IMR-90 (cell line): ENCODE measurements at regions not wholly inside any gene's neighbourhood (a gene's known extent, or its start where the extent isn't known, plus 50 kb on each side); places are given as distances from the start of the nearest gene placed in this dataset.
A peak's percentile ranks its signal among the peaks of the same experiment; 100 is the strongest.

Experiments
- ATAC-seq: fragments of 200-7000 bp; cut with Tn5 transposase; 2 replicates; pipeline ENCODE4 v1.9.1; 2020; ENCODE audit warnings: low read depth, mild to moderate bottlenecking, moderate library complexity
- BruUV-seq: library from RNA; stranded (reverse); fragments of 400-500 nt; replicated peaks from 2 replicates; lab custom pipeline; 2021; lab: Mats Ljungman, UMichigan
- CTCF ChIA-PET: fragments of 300-600 bp; formaldehyde crosslinking; extraction: SDS; loops from one replicate; lab custom pipeline; 2021; ENCODE audit warnings: antibody characterized with exemption; lab: Yijun Ruan, JAX
- POLR2A ChIA-PET: fragments of 300-600 bp; sonication (Branson Sonifier 250); formaldehyde crosslinking; loops from one replicate; lab custom pipeline; 2022; ENCODE audit warnings: antibody characterized with exemption; ENCODE audit not compliant: unreplicated experiment; lab: Charles Lee
- DNase-seq: peaks from one replicate; pipeline ENCODE4 v3.0.0; 2013
- H2AFZ ChIP-seq: replicated peaks from 2 replicates; pipeline ENCODE3; 2013; ENCODE audit warnings: low read length, mild to moderate bottlenecking; ENCODE audit not compliant: poor library complexity
- H2AK5ac ChIP-seq: 2 replicates; pipeline ENCODE4 v1.6.1; 2013; ENCODE audit warnings: low read depth, low read length, inconsistent platforms
- H2AK9ac ChIP-seq: replicated peaks from 2 replicates; pipeline ENCODE3; 2013; ENCODE audit warnings: mild to moderate bottlenecking, low read depth, low read length, moderate library complexity; ENCODE audit not compliant: poor library complexity
- H2BK120ac ChIP-seq: 2 replicates; pipeline ENCODE4 v1.6.1; 2013; ENCODE audit warnings: low read depth, low read length, inconsistent platforms
- H2BK15ac ChIP-seq: 3 replicates; pipeline ENCODE4 v1.6.1; 2013; ENCODE audit warnings: low read depth, low read length, inconsistent platforms
- H2BK20ac ChIP-seq: 2 replicates; pipeline ENCODE4 v1.6.1; 2013; ENCODE audit warnings: low read depth, mild to moderate bottlenecking, inconsistent platforms, low read length, moderate library complexity
- H2BK5ac ChIP-seq: 2 replicates; pipeline ENCODE4 v1.6.1; 2013; ENCODE audit warnings: mild to moderate bottlenecking, low read depth, low read length, inconsistent platforms; ENCODE audit not compliant: poor library complexity, severe bottlenecking
- H3K14ac ChIP-seq: replicated peaks from 2 replicates; pipeline ENCODE4 v1.6.1; 2013; ENCODE audit warnings: low read depth, low read length, inconsistent platforms
- H3K18ac ChIP-seq: 2 replicates; pipeline ENCODE4 v1.6.1; 2013; ENCODE audit warnings: low read depth, low read length, control low read depth
- H3K23ac ChIP-seq: 2 replicates; pipeline ENCODE4 v1.6.1; 2013; ENCODE audit warnings: low read depth, low read length, inconsistent platforms
- H3K27ac ChIP-seq: 2 replicates; pipeline ENCODE4 v1.5.1; 2013; ENCODE audit warnings: mild to moderate bottlenecking, control low read depth, low read length; ENCODE audit not compliant: insufficient read depth
- H3K27me3 ChIP-seq: 2 replicates; pipeline ENCODE4 v1.6.1; 2013; ENCODE audit warnings: low read length; ENCODE audit not compliant: control insufficient read depth, insufficient read depth
- H3K36me3 ChIP-seq: 2 replicates; pipeline ENCODE4 v1.6.1; 2013; ENCODE audit warnings: low read length, mixed read lengths; ENCODE audit not compliant: control insufficient read depth, insufficient read depth
- H3K4ac ChIP-seq: 2 replicates; pipeline ENCODE4 v1.6.1; 2013; ENCODE audit warnings: low read depth, low read length, inconsistent platforms
- H3K4me1 ChIP-seq: 2 replicates; pipeline ENCODE4 v1.6.1; 2013; ENCODE audit warnings: low read length, mixed read lengths; ENCODE audit not compliant: control insufficient read depth, insufficient read depth
- H3K4me2 ChIP-seq: 2 replicates; pipeline ENCODE4 v1.6.1; 2013; ENCODE audit warnings: low read depth, mild to moderate bottlenecking, control low read depth, low read length, moderate library complexity
- H3K4me3 ChIP-seq: 2 replicates; pipeline ENCODE4 v1.5.1; 2013; ENCODE audit warnings: low read depth, mild to moderate bottlenecking, control low read depth, low read length, moderate library complexity; ENCODE audit not compliant: insufficient read depth
- H3K56ac ChIP-seq: 2 replicates; pipeline ENCODE4 v1.6.1; 2013; ENCODE audit warnings: low read length, inconsistent platforms; ENCODE audit not compliant: insufficient read depth; ENCODE audit errors: extremely low read depth
- H3K79me1 ChIP-seq, 2 experiments: 2 replicates each; pipeline ENCODE4 v1.6.1; 2013; ENCODE audit warnings: low read length in 2 of 2, inconsistent platforms in 1 of 2, low read depth in 1 of 2
- H3K9ac ChIP-seq: 2 replicates; pipeline ENCODE4 v1.6.1; 2013; ENCODE audit warnings: low read depth, low read length, control low read depth
- H3K9me1 ChIP-seq: 2 replicates; pipeline ENCODE4 v1.6.1; 2013; ENCODE audit warnings: low read length, inconsistent platforms; ENCODE audit not compliant: insufficient read depth
- H3K9me3 ChIP-seq: 2 replicates; pipeline ENCODE4 v1.6.1; 2013; ENCODE audit warnings: low read length; ENCODE audit not compliant: control insufficient read depth, insufficient read depth
- H4K20me1 ChIP-seq: 2 replicates; pipeline ENCODE4 v1.6.1; 2013; ENCODE audit warnings: low read length, inconsistent platforms; ENCODE audit not compliant: insufficient read depth
- H4K5ac ChIP-seq: 2 replicates; pipeline ENCODE4 v1.6.1; 2013; ENCODE audit warnings: mild to moderate bottlenecking, low read depth, low read length, control low read depth
- H4K8ac ChIP-seq, 2 experiments: 2 replicates each; pipeline ENCODE4 v1.6.1; 2013; ENCODE audit warnings: low read depth in 2 of 2, low read length in 2 of 2, control low read depth in 1 of 2, inconsistent platforms in 1 of 2
- H4K91ac ChIP-seq: 2 replicates; pipeline ENCODE4 v1.6.1; 2013; ENCODE audit warnings: low read depth, low read length, inconsistent platforms; ENCODE audit not compliant: insufficient read depth
- BHLHE40 ChIP-seq: fragments of 150-350 bp; IDR thresholded peaks from 2 replicates; pipeline ENCODE4 v1.6.1; 2016; ENCODE audit warnings: mild to moderate bottlenecking, low read depth, low read length
- MAZ ChIP-seq: IDR thresholded peaks from 2 replicates; pipeline ENCODE4 v1.6.1; 2012; ENCODE audit warnings: low read depth, mild to moderate bottlenecking, low read length, improper control_type of control experiment, moderate library complexity, borderline replicate concordance
- MXI1 ChIP-seq: IDR thresholded peaks from 2 replicates; pipeline ENCODE4 v1.6.1; 2012; ENCODE audit warnings: low read depth, mild to moderate bottlenecking, low read length, moderate library complexity, borderline replicate concordance
- NFE2L2 ChIP-seq: fragments of 150-350 bp; IDR thresholded peaks from 2 replicates; pipeline ENCODE4 v1.6.1; 2016; ENCODE audit warnings: low read depth, mild to moderate bottlenecking, low read length
- POLR2A ChIP-seq: IDR thresholded peaks from 2 replicates; pipeline ENCODE4 v1.6.1; 2012; ENCODE audit warnings: mild to moderate bottlenecking, low read depth, low read length
- RAD21 ChIP-seq: IDR thresholded peaks from 2 replicates; pipeline ENCODE4 v1.6.1; 2012; ENCODE audit warnings: low read length, improper control_type of control experiment
- SMC3 ChIP-seq: fragments of 150-350 bp; IDR thresholded peaks from 2 replicates; pipeline ENCODE4 v1.6.1; 2016; ENCODE audit warnings: low read depth, mild to moderate bottlenecking, antibody characterized with exemption, low read length, moderate library complexity
- WGBS, 2 experiments: methylation state at CpG; one replicate each; pipeline versions ENCODE4 v1.1.5 to v1.1.7; 2013; ENCODE audit warnings: missing lambda C conversion rate in 2 of 2; ENCODE audit not compliant: insufficient read length in 1 of 2; ENCODE audit errors: extremely low coverage in 2 of 2; 5-methylcytosine and 5-hydroxymethylcytosine counted together
- dilution Hi-C: fragments of 300-500 bp; cut with HindIII; formaldehyde crosslinking; loops from one replicate; pipeline ENCODE4 v1.14.3; 2018; ENCODE audit warnings: low sequenced_read_pairs; ENCODE audit not compliant: unreplicated experiment
- in situ Hi-C: fragments of 300-500 bp; cut with MboI; formaldehyde crosslinking; loops from 3 replicates; pipeline ENCODE4 v1.14.3; 2019; ENCODE audit warnings: low sequenced_read_pairs, inconsistent platforms, mixed read lengths
- intact Hi-C: fragments of 100-400 bp; cut with micrococcal nuclease; formaldehyde crosslinking; loops from 2 replicates; pipeline ENCODE4 v1.10.0; 2022

DNA sequence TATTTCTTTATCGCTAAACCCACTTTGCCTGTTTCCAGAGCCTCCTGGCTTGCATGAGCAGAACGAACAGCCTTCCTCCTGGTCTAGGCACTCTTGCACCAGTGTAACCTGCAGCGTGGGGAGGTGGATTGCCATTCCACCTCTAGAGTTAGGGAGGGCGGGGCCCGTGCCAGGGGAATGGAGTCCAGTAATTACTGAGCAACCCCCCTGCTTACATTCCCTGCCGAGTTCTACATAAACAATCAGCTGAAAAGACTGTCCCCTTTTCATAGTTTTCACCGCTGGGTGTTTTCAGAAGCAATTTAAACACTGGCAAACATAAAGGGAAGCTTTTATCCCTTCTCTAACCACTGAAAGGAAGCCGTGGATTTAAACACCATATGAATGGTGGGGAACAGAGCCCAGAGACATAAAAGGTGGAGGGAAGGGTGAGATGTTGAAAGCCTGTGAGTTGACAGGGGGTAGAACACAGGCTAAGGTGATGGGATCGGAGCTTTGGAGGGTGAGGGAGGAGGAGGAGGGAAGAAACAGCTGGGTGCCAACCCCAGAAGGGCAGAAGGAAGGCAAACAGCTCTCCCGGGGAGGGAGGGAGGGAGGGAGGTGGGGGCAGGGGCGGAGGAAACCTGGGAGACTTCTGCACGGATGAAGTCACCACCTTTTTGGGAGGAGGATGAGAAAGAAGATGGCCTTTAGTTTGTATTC is 68.0 kb upstream of the WDR26 start:
- ATAC-seq, result peak; percentile 15
- H3K4me2 ChIP-seq, result peak overlapping the region; percentile 83

More for the DNA sequence above, 68.0 kb upstream of the WDR26 start:
- dilution Hi-C loops (no loop called here), in situ Hi-C loops (no loop called here), intact Hi-C loops (loop anchor here (2.0 kb wide), 1 partner anchor 46 kb away; no protein-coding TSS in a partner anchor)
- ChIA-PET POLR2A (no interaction called here), CTCF (interaction anchor here (0.6 to 1.0 kb wide), 3 partner anchors 11 to 386 kb away, joined by 3 read pairs; no protein-coding TSS in a partner anchor)
- Histone ChIP-seq H2AK5ac (peak overlapping the region; percentile 66; the same call in 1 of the 2 replicates), H3K9me3 (no peaks in the 10 kb centered on the region), H3K4me3 (no peak overlapping the region), H4K91ac (peak overlapping the region; percentile 84), H4K20me1 (no peaks in the 10 kb centered on the region), H3K27me3 (no peaks in the 10 kb centered on the region), H3K79me1 (no peaks in the 10 kb centered on the region), H4K8ac (peak overlapping the region; percentile 91 to 92; a peak in 3 of 4 replicates), H3K23ac (peak overlapping the region; percentile 79; the same call in 1 of the 2 replicates), H3K4me1 (peaks cover 33% of the 10 kb centered on the region), H2BK20ac (peak overlapping the region; percentile 92), H3K36me3 (no peaks in the 10 kb centered on the region), H2BK15ac (peak overlapping the region; percentile 96), H2AFZ (peak overlapping the region; percentile 89), H3K9ac (peak overlapping the region; percentile 65), H3K18ac (peak overlapping the region; percentile 98), H3K27ac (peak overlapping the region; percentile 96), H3K9me1 (peaks cover 17% of the 10 kb centered on the region), H2AK9ac (peak overlapping the region; percentile 22), H2BK120ac (peak overlapping the region; percentile 88), H4K5ac (peak overlapping the region; percentile 89), H3K56ac (peak overlapping the region; percentile 67), H2BK5ac (peak overlapping the region; percentile 92), H3K14ac (peak overlapping the region; percentile 83), H3K4ac (peak overlapping the region; percentile 90)
- no peak for DNase-seq
- WGBS, 2 experiments, result no CpG with 5 or more reads among the region's 12 CpGs
- TF ChIP-seq BHLHE40 (no peak), MXI1 (no peak), POLR2A (no peak), MAZ (no peak), SMC3 (no peak), RAD21 (no peak), NFE2L2 (no peak)
- BruUV-seq, result no TSS peak
